Left cardiac atrium (tissue), 4 donors: ENCODE measurements at regions not wholly inside any gene's neighbourhood (a gene's known extent, or its start where the extent isn't known, plus 50 kb on each side); places are given as distances from the start of the nearest gene placed in this dataset.

ENCODE experiments used
- ATAC-seq, 2 donors: fragments of 200-7000 bp; cut with Tn5 transposase; one replicate each; pipeline ENCODE4 v1.9.1; 2020; ENCODE audit warnings: mild to moderate bottlenecking in 2 of 2, moderate library complexity in 2 of 2
- DNase-seq: peaks from one replicate; pipeline ENCODE4 v3.0.0-alpha.2; 2020
- intact Hi-C, 2 donors: fragments of 100-400 bp; cut with DNase I; formaldehyde crosslinking; loops; one replicate each; pipeline versions ENCODE4 v1.14.1 to v1.15.1; 2022 to 2023
- donor health status: DM: no; HTN: yes; CAD: no.
- donor health status: DM: no; HTN: yes; CAD: no; lungs with severe emphysema.
- donor health status: DM: yes; HTN: yes; CAD: no.
- donor health status: Dilated cardiomyopathy.

DNA sequence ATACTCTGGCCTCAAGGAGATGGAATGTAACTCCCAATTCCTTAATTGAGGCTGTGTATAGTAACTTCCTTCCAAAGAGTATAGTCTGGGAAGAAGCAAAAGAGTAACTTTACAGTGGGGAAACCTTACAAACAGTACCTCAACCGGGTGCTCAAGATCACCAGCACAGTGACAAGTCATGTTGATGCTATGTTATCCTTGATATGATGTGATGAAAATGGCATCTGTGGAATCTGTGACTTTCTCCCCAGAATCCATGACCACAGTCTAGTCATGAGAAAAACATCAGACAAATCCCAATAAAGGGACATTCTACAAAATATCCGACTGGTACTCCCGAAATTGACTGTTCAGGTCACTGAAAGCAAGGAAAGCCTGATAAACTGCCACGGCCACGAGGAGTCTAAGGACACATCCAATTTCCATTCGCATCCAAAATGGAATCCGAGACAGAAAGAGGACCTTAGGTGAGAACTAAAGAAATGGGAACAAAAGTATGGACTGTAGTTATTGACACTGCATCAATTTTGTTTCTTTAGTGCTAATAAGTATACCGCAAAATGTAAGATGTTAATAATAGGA, 97.3 kb upstream of the FRMD6 start:
- ATAC-seq (no peak), DNase-seq (no peak)
- intact Hi-C loops: no loop called here

DNA sequence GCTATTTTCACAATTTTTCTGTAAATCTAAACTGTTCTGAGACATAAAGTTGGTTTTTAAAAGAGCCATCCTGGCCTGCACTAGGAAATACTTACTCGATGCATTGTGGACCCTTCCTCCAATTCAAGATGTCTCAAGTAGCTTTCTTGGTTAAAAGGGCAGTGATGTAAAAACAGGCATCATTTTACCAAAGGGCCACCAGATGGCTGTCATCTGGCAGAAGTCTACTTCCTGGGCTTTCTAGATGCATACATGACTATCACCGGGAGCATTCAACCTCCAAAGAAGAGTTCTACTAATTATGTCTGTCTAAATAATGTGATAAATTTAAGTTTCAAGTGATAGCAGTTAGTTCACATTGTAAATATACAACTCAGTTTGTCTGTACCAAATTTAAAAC, 96.8 kb upstream of the FRMD6 start:
- intact Hi-C loops: no loop called here

DNA sequence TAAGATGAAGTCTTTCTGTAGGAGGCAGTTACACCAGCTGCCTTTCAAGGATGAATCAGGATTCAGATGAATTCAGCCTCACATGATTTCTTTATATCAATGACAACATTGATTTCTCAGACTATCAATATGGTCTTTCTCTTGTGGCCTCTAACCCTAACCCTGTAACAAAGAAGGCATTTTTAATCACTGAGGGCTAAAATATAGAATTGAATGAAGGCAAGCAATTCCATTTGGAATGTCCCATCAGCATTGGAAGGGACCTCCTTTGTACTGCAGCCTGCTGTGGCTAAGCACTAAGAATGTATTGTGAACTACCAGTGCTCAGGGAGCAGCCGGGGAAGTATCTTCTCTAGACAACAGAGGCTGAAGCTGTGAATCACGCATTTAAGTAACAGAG, 90.6 kb upstream of the FRMD6 start:
- ATAC-seq (no peak), DNase-seq (no peak)
- intact Hi-C loops: no loop called here

More for the DNA sequence above, 96.8 kb upstream of the FRMD6 start:
- no peak for DNase-seq
- ATAC-seq: no peak

DNA sequence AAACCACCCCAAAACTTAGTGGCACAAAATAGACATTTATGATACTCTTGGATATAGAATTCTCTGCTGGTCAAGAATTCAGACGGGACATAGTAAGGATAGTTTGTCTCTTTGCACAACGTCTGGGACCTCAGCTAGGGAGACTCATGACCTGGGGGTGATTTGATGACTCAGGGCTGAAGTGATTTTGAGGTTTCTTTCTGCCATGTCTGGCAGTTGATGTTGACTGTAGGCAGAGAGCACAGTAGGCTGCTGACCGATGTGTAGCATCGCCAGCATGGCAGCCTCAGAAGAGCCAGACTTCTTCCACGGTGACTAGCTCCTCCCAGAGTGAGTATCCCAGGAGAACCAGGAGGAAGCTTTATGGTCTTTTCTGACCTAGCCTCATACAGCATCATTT, 88.9 kb upstream of the FRMD6 start:
- intact Hi-C loops: no loop called here
- ATAC-seq (no peak), DNase-seq (no peak)

DNA sequence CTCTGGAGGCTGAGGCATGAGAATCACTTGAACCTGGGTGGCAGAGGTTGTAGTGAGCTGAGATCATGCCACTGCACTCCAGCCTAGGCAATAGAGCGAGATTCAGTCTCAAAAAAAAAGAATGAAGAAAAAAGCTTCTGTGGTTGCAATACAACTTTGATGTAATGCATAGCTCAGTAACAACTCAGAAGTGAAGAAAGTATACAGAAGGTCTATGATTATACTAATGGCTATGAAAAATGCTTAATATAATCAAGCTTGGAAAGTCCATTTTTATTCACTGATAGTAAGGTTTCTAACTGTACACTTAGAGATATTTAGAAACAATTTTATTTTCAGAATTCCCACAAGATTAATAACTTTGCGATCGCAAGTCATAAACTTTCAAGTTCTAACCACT, 88.2 kb upstream of the FRMD6 start:
- DNase-seq: no peak
- intact Hi-C loops: no loop called here
- no peak for ATAC-seq

DNA sequence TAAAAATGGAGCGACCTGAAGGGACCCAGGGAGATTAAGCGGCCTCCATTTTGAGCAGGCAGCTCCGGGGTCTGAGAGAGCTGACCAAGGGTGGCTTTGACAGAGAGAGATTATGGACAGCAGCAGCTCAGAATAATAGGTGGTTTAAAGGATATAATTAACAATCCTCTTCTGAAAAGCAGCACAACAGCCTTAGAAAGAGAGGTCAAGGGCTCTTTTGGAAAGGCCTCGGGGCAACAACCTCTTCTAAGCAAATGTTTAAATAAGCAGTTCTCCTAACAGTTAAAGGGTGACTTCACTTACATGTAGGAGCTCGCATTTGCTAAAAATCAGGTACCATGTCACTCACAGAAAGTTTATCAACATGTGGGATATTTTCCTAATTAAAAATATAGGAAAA, 87.2 kb upstream of the FRMD6 start:
- intact Hi-C loops: no loop called here
- DNase-seq: no peak

DNA sequence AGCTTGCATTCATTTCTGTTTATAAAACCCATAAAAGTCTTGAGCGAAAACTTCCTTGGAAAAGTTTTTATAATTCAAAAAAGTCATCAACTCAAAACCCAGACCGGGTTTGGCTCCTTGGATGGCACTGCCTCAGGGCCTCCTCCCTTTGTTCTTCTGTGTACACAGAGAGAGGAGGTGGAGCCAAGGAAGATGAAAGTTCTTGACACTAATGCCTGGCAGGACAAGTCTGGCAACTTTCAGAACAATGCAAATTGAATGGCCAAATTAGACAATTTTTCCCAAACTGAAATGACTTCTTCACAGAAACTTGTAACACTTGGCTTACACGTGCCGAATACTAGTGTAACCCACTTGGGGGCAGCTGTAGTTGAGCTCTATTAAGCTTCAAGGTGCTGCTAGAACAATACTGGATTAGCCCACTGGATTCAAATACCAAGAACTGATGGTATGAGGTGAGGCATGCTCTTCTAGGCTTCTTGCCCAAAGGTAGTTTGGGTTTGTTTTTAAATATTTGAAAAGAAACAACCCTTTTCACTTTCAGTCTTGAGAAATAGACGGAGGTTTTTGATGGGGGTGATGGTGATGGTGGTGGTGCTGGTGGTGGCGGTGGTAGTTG, 86.6 kb upstream of the FRMD6 start:
- intact Hi-C loops: no loop called here
- DNase-seq (no peak), ATAC-seq (no peak)

More for the DNA sequence above, 87.2 kb upstream of the FRMD6 start:
- no peak for ATAC-seq

DNA sequence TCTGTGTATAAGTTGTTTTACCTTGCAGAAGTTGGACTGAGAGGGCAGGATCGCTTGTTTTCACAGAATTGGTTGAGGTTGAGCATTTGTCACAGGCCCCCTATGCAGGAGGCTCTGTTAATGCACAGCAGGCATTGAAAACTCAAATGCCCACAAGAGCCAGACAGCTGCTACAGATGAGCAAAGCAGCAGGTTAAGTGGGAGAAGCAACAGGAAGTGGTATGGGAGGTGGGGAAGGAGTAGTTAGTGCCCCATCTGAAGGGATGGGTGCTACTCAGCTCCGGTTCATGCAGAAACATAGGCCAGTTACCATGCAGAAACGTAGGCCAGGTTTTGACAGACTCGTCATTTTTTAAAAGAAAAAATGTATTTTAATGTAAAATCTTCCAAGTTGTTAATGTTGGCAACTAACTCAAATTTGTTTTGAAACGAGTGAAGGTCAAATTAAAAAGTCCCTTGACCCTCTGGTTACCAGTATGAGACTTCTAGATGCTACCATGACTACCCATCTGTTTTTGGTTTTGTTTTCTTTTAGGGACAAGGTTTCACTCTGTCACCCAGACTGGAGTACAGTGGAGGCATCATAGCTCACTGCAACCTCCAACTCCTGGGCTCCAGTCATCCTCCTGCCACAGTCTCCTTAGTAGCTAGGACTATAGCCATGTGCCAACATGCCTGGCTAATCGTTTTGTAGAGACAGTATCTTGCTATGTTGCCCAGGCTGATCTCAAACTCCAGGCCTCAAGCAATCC, 84.7 kb upstream of the FRMD6 start:
- DNase-seq (no peak), ATAC-seq (no peak)
- intact Hi-C loops: no loop called here

DNA sequence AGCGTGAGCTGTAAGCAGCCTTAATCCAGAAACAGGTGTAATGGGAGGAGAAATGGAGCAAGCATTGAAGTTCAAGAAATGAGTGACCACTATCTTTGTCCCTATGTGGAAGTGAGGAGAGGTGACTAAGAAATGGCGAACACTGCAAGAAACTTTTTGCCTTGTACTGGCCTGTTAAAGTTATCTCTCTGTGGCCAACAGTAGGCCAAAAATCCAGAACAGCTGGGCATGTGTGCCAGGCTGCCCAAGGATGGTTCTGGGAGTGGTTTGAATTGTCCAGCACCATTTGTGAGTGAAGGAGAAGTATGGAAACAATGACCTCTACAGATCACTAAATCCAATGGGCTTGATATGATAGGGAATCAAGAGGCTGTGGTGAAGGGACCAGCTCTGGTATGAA, 83.3 kb upstream of the FRMD6 start:
- DNase-seq (no peak), ATAC-seq (no peak)
- intact Hi-C loops: no loop called here

DNA sequence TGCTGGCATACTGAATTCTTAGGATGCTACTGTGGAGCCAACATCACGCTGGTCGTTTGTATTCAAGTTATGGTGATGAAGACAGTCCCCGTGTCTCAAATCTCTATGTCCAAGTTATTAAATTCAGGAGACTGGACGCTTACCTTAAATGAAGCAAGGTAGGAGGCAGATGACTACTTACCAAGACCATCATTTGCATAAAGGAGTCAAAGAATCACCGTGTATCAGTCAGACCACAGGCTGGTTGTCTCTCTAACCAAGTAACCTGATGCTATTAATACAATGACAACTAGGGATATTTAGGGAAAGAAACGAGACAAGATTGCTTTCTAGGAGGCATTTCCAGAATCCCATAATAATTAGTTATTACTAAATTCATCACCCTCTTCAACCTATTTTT, 78.1 kb upstream of the FRMD6 start:
- no peak for ATAC-seq
- intact Hi-C loops: no loop called here
- DNase-seq: no peak

DNA sequence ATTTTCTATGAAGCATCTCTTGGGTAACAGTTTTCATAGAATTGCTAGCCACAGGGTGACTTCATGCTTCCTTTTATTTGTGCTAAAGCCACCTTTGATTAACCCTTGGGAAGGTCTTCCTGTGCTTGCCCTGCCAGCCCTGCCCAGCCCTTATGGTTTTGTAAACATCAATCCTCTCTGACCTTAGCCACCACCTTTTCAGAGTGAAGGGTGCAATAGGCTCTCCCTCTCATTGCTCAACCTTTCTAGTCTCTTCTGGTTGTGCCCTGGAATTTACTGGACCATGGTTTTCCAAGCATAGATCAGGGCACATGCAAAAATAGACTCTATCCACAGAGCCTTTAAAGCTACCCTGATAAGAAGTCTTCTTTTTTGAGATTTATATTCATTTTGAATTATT, 77.7 kb upstream of the FRMD6 start:
- intact Hi-C loops: no loop called here
- DNase-seq: no peak
- no peak for ATAC-seq

DNA sequence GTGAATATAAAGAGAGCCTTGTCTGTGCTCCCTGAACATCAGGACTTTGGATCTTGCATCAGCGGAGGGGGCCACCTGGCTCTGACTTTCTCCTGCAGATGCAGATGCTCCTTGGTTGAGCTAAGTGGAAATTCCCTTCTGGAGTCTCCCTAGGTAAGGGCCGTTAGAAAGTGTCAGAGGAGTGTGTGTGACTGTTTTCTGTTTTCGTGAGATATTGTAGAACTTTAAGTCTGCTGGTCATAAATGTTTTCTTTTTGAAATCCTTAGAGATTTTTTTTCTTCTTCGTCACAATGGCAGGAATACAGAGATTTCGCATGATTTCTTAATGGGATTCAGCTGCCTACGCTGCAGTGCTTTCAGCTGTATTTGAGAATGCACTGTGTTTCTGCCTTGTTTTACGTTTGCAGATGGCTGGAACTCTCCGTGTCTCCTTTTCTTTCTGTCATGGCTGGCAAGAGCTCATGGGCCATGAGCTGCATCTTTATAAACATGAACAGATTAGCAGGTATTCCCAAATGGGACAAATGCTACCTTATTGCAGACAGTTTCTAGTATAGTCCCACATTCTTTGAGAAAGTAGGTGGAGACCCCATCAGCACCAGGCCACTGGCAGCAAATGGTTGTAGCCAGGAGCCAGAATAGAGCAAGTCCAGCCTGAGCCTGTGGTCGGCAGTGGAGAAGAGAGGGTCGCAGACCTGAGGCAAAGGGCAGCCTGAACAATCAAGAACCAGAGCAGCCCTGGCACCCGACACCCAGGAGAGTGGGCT, 76.2 kb upstream of the FRMD6 start:
- intact Hi-C loops: no loop called here
- ATAC-seq (no peak), DNase-seq (no peak)

DNA sequence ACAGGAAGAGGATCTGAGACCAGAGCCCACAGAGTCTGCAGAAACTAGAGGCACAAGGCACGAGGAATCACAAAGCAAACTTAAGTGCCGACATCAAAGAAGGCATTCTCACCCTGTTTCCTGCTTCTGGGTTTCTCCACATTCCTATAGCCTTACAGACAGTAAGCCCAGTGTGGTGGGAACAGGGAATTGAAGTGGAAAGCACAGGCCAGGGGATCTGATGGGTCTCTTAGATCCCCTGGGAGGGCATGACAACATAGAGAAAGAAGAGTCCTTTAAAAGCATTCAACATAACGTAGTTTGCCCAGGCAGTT, 75.6 kb upstream of the FRMD6 start:
- DNase-seq: no peak

DNA sequence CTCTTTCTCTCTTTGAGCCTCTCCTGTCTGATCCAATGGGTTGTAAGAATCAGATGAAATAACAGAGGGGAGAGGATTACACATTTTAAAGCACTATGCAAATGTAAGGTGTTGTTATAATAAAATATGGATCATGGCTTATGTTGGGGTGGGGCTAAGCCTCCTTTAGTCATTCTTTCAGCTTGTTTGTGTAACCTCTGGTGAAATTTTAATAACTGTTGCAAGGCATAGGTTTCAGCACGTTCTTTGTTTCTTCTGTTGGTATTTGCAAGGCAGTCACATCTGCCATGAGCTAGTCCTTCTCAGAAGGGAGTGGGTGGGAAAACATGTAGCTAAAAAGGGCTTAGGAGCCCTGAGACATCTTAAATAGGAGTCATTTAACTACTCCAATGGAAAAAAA, 74.8 kb upstream of the FRMD6 start:
- no peak for DNase-seq
- intact Hi-C loops: no loop called here
- no peak for ATAC-seq

More for the DNA sequence above, 75.6 kb upstream of the FRMD6 start:
- intact Hi-C loops: no loop called here
- no peak for ATAC-seq

DNA sequence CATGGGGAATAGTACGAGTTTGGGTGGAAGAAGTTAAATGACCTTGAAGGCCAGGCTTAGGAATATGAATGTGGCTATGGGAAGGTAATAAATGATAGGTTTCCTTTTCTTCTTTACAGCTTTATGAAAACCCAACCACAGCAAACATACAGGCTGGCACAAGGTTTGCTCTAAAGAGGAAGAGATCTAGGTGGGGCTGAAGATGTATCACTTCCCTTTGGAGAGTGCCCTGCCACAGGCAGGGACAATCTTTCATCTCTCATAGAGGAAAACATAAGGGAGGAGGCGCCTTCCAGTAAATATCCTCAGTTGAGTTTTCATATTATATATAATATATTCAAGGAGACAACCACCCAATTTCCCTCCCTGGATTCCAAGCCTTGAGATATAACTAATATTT, 72.9 kb upstream of the FRMD6 start:
- ATAC-seq (no peak), DNase-seq (no peak)
- intact Hi-C loops: no loop called here

DNA sequence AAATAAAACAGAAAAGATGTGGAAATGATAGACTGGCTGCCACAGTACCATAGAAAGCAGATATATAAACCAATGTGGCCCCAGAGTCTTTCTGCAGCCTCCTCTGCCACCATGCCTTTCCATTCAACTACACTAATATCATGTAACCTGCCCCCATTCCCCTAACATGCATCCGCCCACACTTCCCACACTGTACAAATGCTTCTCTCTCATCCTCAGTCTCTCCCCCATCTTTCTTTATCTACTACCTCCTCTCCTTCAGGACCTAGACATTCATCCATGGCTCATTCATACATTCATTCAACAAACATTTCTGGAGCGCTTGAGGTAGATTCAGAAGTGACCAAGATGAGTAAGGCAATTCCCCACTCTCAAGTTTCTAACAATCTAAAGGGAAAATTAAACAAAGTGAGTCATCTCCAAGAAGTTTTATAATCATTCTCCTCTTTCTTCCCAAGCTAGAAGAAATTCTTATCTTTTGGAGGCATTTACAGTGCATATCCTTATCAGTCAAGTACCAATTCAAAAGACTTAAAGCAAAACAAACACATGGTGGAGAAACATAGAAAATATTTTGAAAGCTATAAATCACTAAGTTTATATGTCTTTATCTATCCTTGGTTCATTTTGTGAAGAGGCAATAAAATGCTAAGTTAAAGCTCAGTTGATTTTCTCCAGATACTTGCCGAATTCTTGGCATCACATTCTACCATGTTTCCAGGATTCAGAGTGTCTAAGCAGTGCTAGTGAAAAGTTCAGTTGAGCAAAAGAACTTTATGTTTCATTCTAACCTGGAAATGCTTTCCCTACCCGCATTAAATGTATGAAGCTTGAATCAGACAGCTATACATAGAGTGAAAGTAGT, 70.5 kb upstream of the FRMD6 start:
- ATAC-seq: peak in 1 of 2 donors; percentile 62

DNA sequence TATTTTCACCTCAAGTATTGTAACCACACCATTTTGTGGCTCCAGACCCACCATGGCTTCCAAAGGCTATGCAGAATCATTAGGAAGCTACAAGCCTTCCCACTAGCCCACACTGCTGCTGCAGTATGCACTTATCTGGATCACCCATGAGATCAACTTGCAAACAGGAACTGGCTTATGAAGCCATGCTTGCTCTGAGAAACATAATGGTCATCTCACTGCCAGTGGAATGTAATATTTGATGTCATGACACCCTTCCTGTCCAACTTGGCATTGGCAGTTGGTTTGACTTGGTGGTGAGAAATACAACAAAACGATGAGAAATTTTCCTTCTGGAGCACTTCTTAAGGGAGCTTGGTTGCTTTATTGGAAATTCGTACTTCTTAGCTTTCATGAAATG, 69.3 kb upstream of the FRMD6 start:
- ATAC-seq: no peak
- no peak for DNase-seq
- intact Hi-C loops: no loop called here

More for the DNA sequence above, 70.5 kb upstream of the FRMD6 start:
- no peak for DNase-seq
- intact Hi-C loops: no loop called here

DNA sequence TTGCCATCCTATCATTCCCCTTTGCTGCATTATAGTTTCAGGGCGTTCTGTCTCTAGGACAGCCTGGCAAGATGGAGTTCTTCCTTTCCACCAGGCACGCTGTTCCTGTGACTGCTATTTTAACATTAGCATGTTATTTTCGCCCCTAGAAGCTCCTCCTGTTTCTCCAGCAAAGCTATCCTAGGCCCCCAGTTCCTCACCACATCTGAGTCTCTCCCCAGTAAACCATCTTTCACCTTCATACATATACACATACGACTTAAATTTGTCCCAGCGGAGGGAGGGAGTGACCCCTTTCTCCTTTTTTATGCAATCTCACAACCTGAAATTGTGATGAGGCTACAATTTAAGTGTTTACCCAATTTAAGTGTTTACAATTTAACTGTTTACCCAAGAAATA, 66.7 kb upstream of the FRMD6 start:
- intact Hi-C loops: no loop called here
- DNase-seq (no peak), ATAC-seq (no peak)

DNA sequence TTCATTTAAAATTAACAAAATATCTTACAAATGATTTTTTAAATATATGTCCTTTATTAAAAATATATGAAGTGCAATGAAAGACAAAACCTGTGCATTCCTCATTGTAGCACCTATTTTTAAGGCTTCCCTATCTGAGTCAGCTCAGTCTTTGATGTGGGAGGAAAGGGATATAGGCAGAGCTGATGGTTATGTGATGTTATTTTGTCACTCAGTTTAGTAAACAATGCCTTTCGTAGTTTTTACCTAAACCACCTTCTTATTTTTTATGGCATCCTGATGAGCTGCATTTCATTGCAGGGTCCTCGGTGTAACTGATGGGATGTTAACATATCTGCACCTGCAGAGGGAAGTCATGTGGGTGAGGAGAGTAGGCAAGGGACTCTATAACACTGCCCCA, 58.9 kb upstream of the FRMD6 start:
- intact Hi-C loops: no loop called here
- DNase-seq (no peak), ATAC-seq (no peak)

DNA sequence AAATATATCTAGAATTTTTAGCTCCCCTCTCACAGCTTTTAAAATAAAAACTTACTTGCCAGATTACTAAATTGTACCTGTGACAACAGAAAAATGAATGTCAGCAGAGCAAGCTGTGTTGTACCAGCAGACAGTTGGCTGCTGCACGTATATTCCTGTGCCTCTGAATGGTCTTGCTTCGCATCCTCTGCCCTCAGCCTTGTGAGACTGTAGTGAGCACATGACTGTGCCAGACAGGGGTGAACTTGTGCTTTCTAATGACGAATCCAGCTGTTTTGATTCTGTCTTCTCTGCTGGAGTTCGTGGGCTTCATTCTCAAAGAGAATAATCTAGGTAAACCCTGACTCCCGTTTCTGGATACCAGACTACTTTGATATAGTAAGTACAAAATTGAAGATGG, 58.3 kb upstream of the FRMD6 start:
- intact Hi-C loops: no loop called here
- no peak for DNase-seq
- no peak for ATAC-seq
